ENCODE measurements at regions not wholly inside any gene's neighbourhood (a gene's known extent, or its start where the extent isn't known, plus 50 kb on each side); places are given as distances from the start of the nearest gene placed in this dataset.

DNA sequence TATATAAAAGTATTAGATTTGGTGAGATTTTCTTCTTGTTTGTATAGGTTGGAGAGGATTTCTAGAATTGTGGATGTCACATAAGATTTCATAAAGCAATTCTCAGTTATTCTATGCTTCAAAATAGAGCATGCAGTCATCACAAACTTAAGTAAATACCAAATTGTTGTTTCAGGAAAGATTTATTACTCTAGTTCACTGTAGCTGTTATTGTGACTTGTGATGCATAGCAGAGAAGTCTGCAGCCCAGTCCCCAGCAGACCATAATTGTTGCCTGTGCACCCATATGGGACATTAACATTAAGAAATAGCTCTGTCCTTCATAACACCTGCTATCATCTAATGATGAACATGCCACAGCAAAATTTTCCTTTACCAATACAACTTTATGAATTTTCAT is 228.0 kb upstream of the FAM83B start:
- DNase-seq (ENCODE audit: low read depth) = no peak
- no peak overlapping the region for H3K4me3 ChIP-seq (ENCODE audit: control insufficient read depth, low read depth, low read length)
- TF ChIP-seq, protein P1, sequence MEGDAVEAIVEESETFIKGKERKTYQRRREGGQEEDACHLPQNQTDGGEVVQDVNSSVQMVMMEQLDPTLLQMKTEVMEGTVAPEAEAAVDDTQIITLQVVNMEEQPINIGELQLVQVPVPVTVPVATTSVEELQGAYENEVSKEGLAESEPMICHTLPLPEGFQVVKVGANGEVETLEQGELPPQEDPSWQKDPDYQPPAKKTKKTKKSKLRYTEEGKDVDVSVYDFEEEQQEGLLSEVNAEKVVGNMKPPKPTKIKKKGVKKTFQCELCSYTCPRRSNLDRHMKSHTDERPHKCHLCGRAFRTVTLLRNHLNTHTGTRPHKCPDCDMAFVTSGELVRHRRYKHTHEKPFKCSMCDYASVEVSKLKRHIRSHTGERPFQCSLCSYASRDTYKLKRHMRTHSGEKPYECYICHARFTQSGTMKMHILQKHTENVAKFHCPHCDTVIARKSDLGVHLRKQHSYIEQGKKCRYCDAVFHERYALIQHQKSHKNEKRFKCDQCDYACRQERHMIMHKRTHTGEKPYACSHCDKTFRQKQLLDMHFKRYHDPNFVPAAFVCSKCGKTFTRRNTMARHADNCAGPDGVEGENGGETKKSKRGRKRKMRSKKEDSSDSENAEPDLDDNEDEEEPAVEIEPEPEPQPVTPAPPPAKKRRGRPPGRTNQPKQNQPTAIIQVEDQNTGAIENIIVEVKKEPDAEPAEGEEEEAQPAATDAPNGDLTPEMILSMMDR (conservative IDR thresholded peaks at IDR 0.05; ENCODE audit: control insufficient read depth, insufficient read depth, low read depth, low read length) = no peak

DNA sequence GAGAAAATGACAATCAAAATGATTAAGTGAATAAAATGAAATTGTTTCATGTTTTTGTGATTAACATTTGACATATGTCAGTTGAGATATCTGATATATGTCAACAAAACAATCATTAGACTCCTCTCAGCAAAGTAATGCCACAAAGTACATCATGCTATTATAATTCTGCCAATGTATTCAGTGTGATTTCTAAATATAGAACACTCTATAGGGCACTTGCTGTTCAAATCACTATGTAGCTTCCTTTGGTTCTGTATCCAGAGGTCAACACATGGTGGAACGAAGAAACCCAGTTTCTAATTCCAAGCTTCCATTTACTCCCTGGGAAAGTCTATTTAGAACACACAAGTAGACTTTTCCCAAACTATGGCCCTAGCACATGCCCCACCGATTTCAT is 227.5 kb upstream of the FAM83B start:
- TF ChIP-seq, protein P1 (conservative IDR thresholded peaks at IDR 0.05; ENCODE audit: control insufficient read depth, insufficient read depth, low read depth, low read length) = no peak
- no peak for DNase-seq (ENCODE audit: low read depth)
- H3K4me3 ChIP-seq (ENCODE audit: control insufficient read depth, low read depth, low read length) = no peak overlapping the region

DNA sequence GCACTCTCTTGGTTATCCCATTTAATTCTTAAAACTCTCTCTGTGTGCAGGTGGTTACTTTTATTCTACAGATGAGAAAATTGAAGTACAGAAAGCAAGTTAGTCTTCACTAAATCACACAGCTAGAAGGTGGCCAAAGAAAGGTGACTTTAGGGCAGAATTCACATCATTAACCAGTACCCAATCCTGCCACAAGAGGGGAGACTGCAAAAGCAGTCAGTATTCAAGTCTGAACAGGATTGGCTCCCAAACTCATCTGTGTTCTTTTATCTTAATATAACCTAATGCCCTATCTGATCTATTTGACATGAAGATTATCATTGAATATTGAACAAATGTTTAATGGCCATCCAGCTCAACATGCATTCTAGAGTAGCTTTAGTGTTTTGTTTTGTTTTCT is 225.3 kb upstream of the FAM83B start:
- no peak for DNase-seq (ENCODE audit: low read depth)
- H3K4me3 ChIP-seq (ENCODE audit: control insufficient read depth, low read depth, low read length) = no peak overlapping the region
- TF ChIP-seq, protein P1 (conservative IDR thresholded peaks at IDR 0.05; ENCODE audit: control insufficient read depth, insufficient read depth, low read depth, low read length) = no peak

DNA sequence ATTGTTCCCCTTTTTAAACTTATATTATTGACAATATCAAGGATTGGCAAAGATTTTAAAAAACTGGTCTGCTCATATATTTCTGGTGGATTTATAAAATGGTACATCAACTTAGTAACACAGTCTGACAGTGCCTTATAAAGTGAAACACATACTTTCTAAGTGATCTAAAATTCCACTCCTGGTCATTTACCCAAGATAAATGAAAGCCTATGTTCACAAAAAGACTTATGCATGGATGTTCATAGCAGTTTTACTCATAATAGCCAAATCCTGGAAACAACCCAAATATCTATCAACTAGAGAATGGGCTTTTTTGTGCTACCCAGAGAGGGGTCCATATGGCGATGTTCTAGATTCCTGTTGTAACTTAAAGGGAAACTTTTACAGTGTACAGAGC is 222.4 kb upstream of the FAM83B start:
- TF ChIP-seq, protein P1 (conservative IDR thresholded peaks at IDR 0.05; ENCODE audit: control insufficient read depth, insufficient read depth, low read depth, low read length) = no peak
- no peak overlapping the region for H3K4me3 ChIP-seq (ENCODE audit: control insufficient read depth, low read depth, low read length)
- DNase-seq (ENCODE audit: low read depth) = no peak

DNA sequence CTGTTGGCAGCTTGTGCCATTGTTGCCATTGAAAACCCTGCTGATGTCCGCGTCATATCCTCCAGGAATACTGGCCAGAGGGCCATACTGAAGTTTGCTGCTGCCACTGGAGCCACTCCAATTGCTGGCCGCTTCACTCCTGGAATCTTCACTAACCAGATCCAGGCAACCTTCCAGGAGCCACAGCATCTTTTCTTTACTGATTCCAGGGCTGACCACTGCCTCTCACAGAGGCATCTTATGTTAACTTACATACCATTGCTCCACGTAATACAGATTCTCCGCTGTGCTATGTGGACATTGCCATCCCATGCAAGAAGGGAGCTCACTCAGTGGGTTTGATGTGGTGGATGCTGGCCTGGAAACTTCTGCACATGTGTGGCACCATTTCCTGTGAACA is 221.8 kb upstream of the FAM83B start:
- H3K4me3 ChIP-seq (ENCODE audit: control insufficient read depth, low read depth, low read length) = no peak overlapping the region
- TF ChIP-seq, protein P1 (conservative IDR thresholded peaks at IDR 0.05; ENCODE audit: control insufficient read depth, insufficient read depth, low read depth, low read length) = no peak
- DNase-seq (ENCODE audit: low read depth) = peak; percentile 31

DNA sequence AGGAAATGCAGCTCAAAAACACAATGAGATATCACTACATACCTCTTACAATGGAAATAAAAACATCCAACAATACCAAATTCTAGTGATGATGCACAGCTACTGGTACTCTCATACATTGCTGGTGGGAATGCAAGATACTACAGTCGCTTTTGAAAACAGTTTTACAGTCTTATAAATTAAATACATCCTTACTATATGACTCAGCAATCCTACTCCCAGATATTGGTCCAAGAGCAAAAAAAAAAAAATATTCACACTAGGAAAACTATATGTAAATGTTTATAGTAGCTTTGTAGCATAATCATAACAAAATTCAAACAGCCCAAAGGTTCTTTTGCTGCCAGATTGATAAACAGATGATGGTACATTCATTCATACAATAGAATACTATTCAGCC is 217.4 kb upstream of the FAM83B start:
- no peak overlapping the region for H3K4me3 ChIP-seq (ENCODE audit: control insufficient read depth, low read depth, low read length)
- TF ChIP-seq, protein P1 (conservative IDR thresholded peaks at IDR 0.05; ENCODE audit: control insufficient read depth, insufficient read depth, low read depth, low read length) = no peak
- no peak for DNase-seq (ENCODE audit: low read depth)

DNA sequence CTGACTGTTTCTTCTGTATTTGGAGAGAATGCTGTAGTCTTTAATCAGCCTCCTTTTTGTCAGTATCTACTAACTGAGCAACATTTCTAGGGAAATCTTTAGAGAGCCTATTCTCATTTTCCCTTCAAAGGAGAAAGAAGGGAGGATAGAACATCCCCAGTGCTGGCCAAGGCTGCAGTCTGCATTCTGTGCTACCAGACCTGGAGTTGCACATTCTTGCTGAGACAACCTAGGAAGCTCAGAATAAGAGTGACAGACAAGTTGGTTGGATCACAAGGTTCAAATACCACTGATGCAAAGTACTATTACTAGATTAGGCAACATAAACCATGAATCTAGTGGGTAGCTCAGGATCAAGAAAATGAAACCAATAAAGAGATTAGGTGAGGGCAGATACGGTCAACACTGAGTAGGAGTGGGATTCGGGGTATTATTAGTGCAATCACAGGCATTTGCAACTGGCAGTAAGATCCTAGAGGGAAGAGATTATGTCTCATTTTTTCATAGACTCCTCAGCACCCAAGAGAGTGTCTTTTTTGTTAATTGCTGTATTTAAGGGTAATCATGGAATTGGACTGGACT is 213.5 kb upstream of the FAM83B start:
- no peak overlapping the region for H3K4me3 ChIP-seq (ENCODE audit: control insufficient read depth, low read depth, low read length)
- TF ChIP-seq, protein P1 (conservative IDR thresholded peaks at IDR 0.05; ENCODE audit: control insufficient read depth, insufficient read depth, low read depth, low read length) = no peak
- no peak for DNase-seq (ENCODE audit: low read depth)

All from fibroblast of mammary gland (primary cell).